Right atrium auricular region (tissue), 2 donors: ENCODE measurements at regions not wholly inside any gene's neighbourhood (a gene's known extent, or its start where the extent isn't known, plus 50 kb on each side); places are given as distances from the start of the nearest gene placed in this dataset.

Experiments used
- DNase-seq: peaks from one replicate; pipeline ENCODE4 v3.0.0-alpha.2; 2019; ENCODE audit warnings: low spot score
- H3K27ac ChIP-seq, 2 donors: fragments of 200-600 bp; sonication (generic); 1 replicate in 1 of 2; 2 replicates in 1 of 2; pipeline ENCODE4 v1.5.1; 2016 to 2019
- H3K27me3 ChIP-seq, 2 donors: fragments of 200-600 bp; sonication (generic); one replicate each; pipeline versions ENCODE4 v1.5.1 to v1.6.0; 2017 to 2019
- H3K36me3 ChIP-seq: fragments of 200-600 bp; sonication (generic); one replicate; pipeline ENCODE4 v1.5.1; 2016
- H3K4me1 ChIP-seq, 2 donors: fragments of 200-600 bp; sonication (generic); one replicate each; pipeline versions ENCODE4 v1.5.1 to v1.6.0; 2017 to 2019
- H3K4me3 ChIP-seq, 2 donors: fragments of 200-600 bp; sonication (generic); 1 replicate in 1 of 2; 2 replicates in 1 of 2; pipeline ENCODE4 v1.5.1; 2017 to 2019; ENCODE audit warnings: mild to moderate bottlenecking in 1 of 2, moderate library complexity in 1 of 2
- H3K9me3 ChIP-seq, 2 donors: fragments of 200-600 bp; sonication (generic); one replicate each; pipeline ENCODE4 v1.5.1; 2019
- CTCF ChIP-seq, 2 donors: fragments of 200-600 bp; sonication (generic); IDR thresholded peaks; one replicate each; pipeline ENCODE4 v1.5.1; 2019; ENCODE audit warnings: antibody characterized with exemption in 2 of 2

GRCh38 chr11:25655636-25656035 lies 676.3 kb upstream of the ANO3 start:
- Histone ChIP-seq H3K36me3 (no peaks in the 10 kb centered on the region), H3K4me3 (no peak overlapping the region), H3K27ac (no peak overlapping the region), H3K27me3 (no peaks in the 10 kb centered on the region), H3K4me1 (no peaks in the 10 kb centered on the region), H3K9me3 (no peaks in the 10 kb centered on the region)
- DNase-seq, result no peak
- TF ChIP-seq CTCF (IDR thresholded peaks at IDR 0.05), result no peak

- Histone ChIP-seq H3K36me3 (no peaks in the 10 kb centered on the region), H3K4me1 (no peaks in the 10 kb centered on the region), H3K4me3 (no peak overlapping the region), H3K27me3 (no peaks in the 10 kb centered on the region), H3K9me3 (no peaks in the 10 kb centered on the region), H3K27ac (no peak overlapping the region)
- no peak for DNase-seq
- TF ChIP-seq CTCF (IDR thresholded peaks at IDR 0.05), result no peak
These were observed 673.0 kb upstream of the ANO3 start for GRCh38 chr11:25658916-25659315.

- Histone ChIP-seq H3K4me3 (no peak overlapping the region), H3K27ac (no peak overlapping the region), H3K36me3 (no peaks in the 10 kb centered on the region), H3K9me3 (no peaks in the 10 kb centered on the region), H3K4me1 (no peaks in the 10 kb centered on the region), H3K27me3 (no peaks in the 10 kb centered on the region)
- no peak for TF ChIP-seq CTCF (IDR thresholded peaks at IDR 0.05)
- DNase-seq, result no peak
These were observed 672.2 kb upstream of the ANO3 start for GRCh38 chr11:25659706-25660105.

GRCh38 chr11:25667871-25668270 lies 664.1 kb upstream of the ANO3 start:
- H3K4me3 ChIP-seq, result no peak overlapping the region
- H3K27ac ChIP-seq, result no peak overlapping the region
- no peaks in the 10 kb centered on the region for H3K36me3 ChIP-seq
- H3K9me3 ChIP-seq, result no peaks in the 10 kb centered on the region
- H3K27me3 ChIP-seq, result no peaks in the 10 kb centered on the region
- no peaks in the 10 kb centered on the region for H3K4me1 ChIP-seq
- no peak for DNase-seq
- no peak for TF ChIP-seq CTCF (IDR thresholded peaks at IDR 0.05)

GRCh38 chr11:25691959-25692358 lies 640.0 kb upstream of the ANO3 start:
- Histone ChIP-seq H3K4me1 (no peaks in the 10 kb centered on the region), H3K27ac (no peak overlapping the region), H3K4me3 (no peak overlapping the region), H3K9me3 (peaks cover 0 to 8% of the 10 kb centered on the region in 2 donors), H3K36me3 (no peaks in the 10 kb centered on the region), H3K27me3 (no peaks in the 10 kb centered on the region)
- no peak for TF ChIP-seq CTCF (IDR thresholded peaks at IDR 0.05)
- DNase-seq, result no peak

GRCh38 chr11:25702417-25702816 lies 629.5 kb upstream of the ANO3 start:
- TF ChIP-seq CTCF (IDR thresholded peaks at IDR 0.05), result no peak
- H3K4me3 ChIP-seq, result no peak overlapping the region
- no peak overlapping the region for H3K27ac ChIP-seq
- H3K4me1 ChIP-seq, result no peaks in the 10 kb centered on the region
- H3K36me3 ChIP-seq, result no peaks in the 10 kb centered on the region
- no peak for DNase-seq
- no peaks in the 10 kb centered on the region for H3K27me3 ChIP-seq
- H3K9me3 ChIP-seq, result no peaks in the 10 kb centered on the region
